ENCODE measurements at regions not wholly inside any gene's neighbourhood (a gene's known extent, or its start where the extent isn't known, plus 50 kb on each side); places are given as distances from the start of the nearest gene placed in this dataset.

DNA sequence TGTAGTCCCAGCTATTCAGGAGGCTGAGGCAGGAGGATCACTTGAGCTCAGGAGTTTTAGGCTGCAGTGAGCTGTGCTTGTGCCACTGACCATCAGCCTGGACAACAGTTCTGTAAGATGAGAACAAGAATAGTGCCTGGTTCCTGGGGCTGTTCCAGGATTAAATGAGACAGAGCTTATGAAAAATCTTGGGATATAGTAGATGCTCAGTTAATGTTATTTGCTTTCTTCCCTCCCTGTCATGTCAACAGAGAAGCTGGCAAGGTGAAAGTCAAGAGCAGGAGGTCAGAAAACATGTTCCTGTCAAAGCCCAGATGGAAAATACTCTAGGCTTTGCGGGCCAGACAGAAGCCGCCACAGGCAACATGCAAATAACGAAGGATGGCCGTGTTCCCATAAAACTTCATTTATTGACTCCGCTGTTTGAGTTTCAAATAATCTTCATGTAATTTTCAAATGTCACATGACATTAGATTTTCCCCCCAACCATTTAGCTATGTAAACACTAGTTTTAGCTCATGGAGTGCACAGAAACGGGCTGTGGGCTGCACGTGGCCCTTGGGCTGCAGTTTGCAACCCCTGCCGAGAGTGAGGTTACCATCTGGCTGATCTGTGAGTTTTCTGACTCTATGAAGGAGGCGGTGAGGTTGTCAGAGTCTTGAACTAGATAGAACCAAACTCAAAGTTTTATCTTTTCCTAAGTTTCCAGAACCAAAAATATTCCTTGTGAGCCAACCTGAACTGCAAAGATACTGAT lies 63.4 kb upstream of the PMEPA1 start:
- TF ChIP-seq POLR2A (IDR thresholded peaks at IDR 0.05; ENCODE audit: low read depth, low read length) (no peak), SPI1 (IDR thresholded peaks at IDR 0.05; ENCODE audit: low read depth, low read length) (no peak), POLR2AphosphoS5 (IDR thresholded peaks at IDR 0.05; ENCODE audit: low read depth, low read length) (no peak), POU2F2 (IDR thresholded peaks at IDR 0.05; ENCODE audit: low read depth, low read length) (no peak), TAF1 (IDR thresholded peaks at IDR 0.05; ENCODE audit: low read depth, low read length) (no peak), PAX5 (IDR thresholded peaks at IDR 0.05; ENCODE audit: insufficient read depth, low read length, severe bottlenecking) (no peak)

Data from GM12891 (cell line).